GM23338 (cell line): ENCODE measurements at regions not wholly inside any gene's neighbourhood (a gene's known extent, or its start where the extent isn't known, plus 50 kb on each side); places are given as distances from the start of the nearest gene placed in this dataset.

Experiments
- ATAC-seq: fragments of 200-7000 bp; cut with Tn5 transposase; 3 replicates; pipeline ENCODE4 v1.9.1; 2020
- DNase-seq: peaks from one replicate; pipeline ENCODE4 v3.0.0-alpha.2; 2015; ENCODE audit warnings: low spot score
- H2AFZ ChIP-seq: fragments of 200-600 bp; sonication (generic); 2 replicates; pipeline ENCODE4 v1.8.0; 2016; ENCODE audit warnings: antibody characterized with exemption, mild to moderate bottlenecking, moderate library complexity
- H3F3A ChIP-seq: fragments of 200-600 bp; sonication (generic); replicated peaks from 2 replicates; pipeline ENCODE4 v1.8.0; 2017; ENCODE audit warnings: antibody characterized with exemption, mixed run types, low read depth
- H3K27ac ChIP-seq: fragments of 200-600 bp; sonication (generic); 2 replicates; pipeline ENCODE4 v1.6.1; 2016; ENCODE audit warnings: low read depth
- H3K27me3 ChIP-seq: fragments of 200-600 bp; sonication (generic); 2 replicates; pipeline ENCODE4 v1.8.0; 2016; ENCODE audit warnings: mild to moderate bottlenecking, mixed run types, moderate library complexity; ENCODE audit not compliant: insufficient read depth
- H3K36me3 ChIP-seq: fragments of 200-600 bp; sonication (generic); 2 replicates; pipeline ENCODE4 v1.8.0; 2016; ENCODE audit warnings: mild to moderate bottlenecking; ENCODE audit not compliant: insufficient read depth
- H3K4me1 ChIP-seq: fragments of 200-600 bp; sonication (generic); 2 replicates; pipeline ENCODE4 v1.8.0; 2016; ENCODE audit warnings: mild to moderate bottlenecking, moderate library complexity; ENCODE audit not compliant: insufficient read depth
- H3K4me2 ChIP-seq: fragments of 200-600 bp; sonication (generic); 2 replicates; pipeline ENCODE4 v1.7.1; 2017; ENCODE audit warnings: mixed run types
- H3K4me3 ChIP-seq: fragments of 200-600 bp; sonication (generic); 2 replicates; pipeline ENCODE4 v1.6.1; 2016; ENCODE audit warnings: mixed run types
- H3K79me2 ChIP-seq: fragments of 200-600 bp; sonication (generic); replicated peaks from 2 replicates; pipeline ENCODE4 v1.8.0; 2017; ENCODE audit warnings: mild to moderate bottlenecking; ENCODE audit not compliant: insufficient read depth
- H3K9me2 ChIP-seq: fragments of 200-600 bp; sonication (generic); 2 replicates; pipeline ENCODE4 v1.8.0; 2017; ENCODE audit not compliant: insufficient read depth
- H4K20me1 ChIP-seq: fragments of 200-600 bp; sonication (generic); replicated peaks from 2 replicates; pipeline ENCODE4 v1.8.0; 2017; ENCODE audit warnings: mild to moderate bottlenecking; ENCODE audit not compliant: insufficient read depth
- H3K27ac Mint-ChIP-seq: 2 replicates; pipeline ENCODE4 v1.8.0; 2020; ENCODE audit warnings: inconsistent platforms, mild to moderate bottlenecking, moderate library complexity, mixed read lengths
- H3K27me3 Mint-ChIP-seq: 3 replicates; pipeline ENCODE4 v1.8.0; 2022; ENCODE audit warnings: low read depth, mild to moderate bottlenecking, moderate library complexity, mixed read lengths, inconsistent platforms; ENCODE audit not compliant: insufficient read depth, poor library complexity
- H3K36me3 Mint-ChIP-seq: 3 replicates; pipeline ENCODE4 v1.8.0; 2021; ENCODE audit warnings: low read depth, mild to moderate bottlenecking, inconsistent platforms, moderate library complexity, mixed read lengths
- H3K4me1 Mint-ChIP-seq: 3 replicates; pipeline ENCODE4 v1.8.0; 2020; ENCODE audit warnings: mild to moderate bottlenecking, inconsistent platforms, mixed read lengths
- H3K4me3 Mint-ChIP-seq: 3 replicates; pipeline ENCODE4 v1.8.0; 2021; ENCODE audit warnings: moderate library complexity, mild to moderate bottlenecking, inconsistent platforms, mixed read lengths
- H3K9me3 Mint-ChIP-seq: 3 replicates; pipeline ENCODE4 v1.8.0; 2020; ENCODE audit warnings: moderate library complexity, mild to moderate bottlenecking, inconsistent platforms, mixed read lengths
- EZH2 ChIP-seq: fragments of 200-600 bp; sonication (generic); IDR thresholded peaks from one replicate; pipeline ENCODE4 v1.8.0; 2017; ENCODE audit warnings: antibody characterized with exemption, mild to moderate bottlenecking, low read depth; ENCODE audit not compliant: unreplicated experiment
- NANOG ChIP-seq: IDR thresholded peaks from 2 replicates; pipeline ENCODE4 v1.6.1; 2016; ENCODE audit warnings: antibody characterized with exemption, borderline replicate concordance
- POLR2AphosphoS5 ChIP-seq: IDR thresholded peaks from 2 replicates; pipeline ENCODE4 v1.6.1; 2016; ENCODE audit warnings: antibody characterized with exemption, low read depth
- REST ChIP-seq: IDR thresholded peaks from one replicate; pipeline ENCODE4 v1.6.1; 2018; ENCODE audit warnings: antibody characterized with exemption; ENCODE audit not compliant: unreplicated experiment
- ZNF114 ChIP-seq: fragments of 250-450 bp; sonication (Bioruptor Pico); IDR thresholded peaks from 2 replicates; pipeline ENCODE4 v1.5.0; 2020; ENCODE audit warnings: mild to moderate bottlenecking, moderate library complexity

GRCh38 chr4:38519666-38520065 is 144.3 kb upstream of the KLF3 start (continued):
- TF ChIP-seq EZH2 (no peak), REST (no peak), ZNF114 (CRISPR knock-in tag) (no peak), POLR2AphosphoS5 (no peak)

GRCh38 chr4:38523054-38523453 is 140.9 kb upstream of the KLF3 start:
- no peaks in the 10 kb centered on the region for H3K27me3 Mint-ChIP-seq

GRCh38 chr4:38523524-38524448 is 140.2 kb upstream of the KLF3 start:
- Mint-ChIP-seq H3K9me3 (no peaks in the 10 kb centered on the region; the same call in 2 of the 3 replicates), H3K27ac (no peak overlapping the region), H3K36me3 (no peaks in the 10 kb centered on the region; the same call in 2 of the 3 replicates), H3K27me3 (no peaks in the 10 kb centered on the region), H3K4me1 (no peaks in the 10 kb centered on the region; the same call in 2 of the 3 replicates), H3K4me3 (no peak overlapping the region)
- Histone ChIP-seq H3K36me3 (no peaks in the 10 kb centered on the region), H4K20me1 (no peaks in the 10 kb centered on the region), H3K27ac (no peak overlapping the region), H3K27me3 (no peaks in the 10 kb centered on the region), H3K4me2 (no peak overlapping the region), H2AFZ (no peak overlapping the region), H3F3A (no peaks in the 10 kb centered on the region), H3K4me1 (no peaks in the 10 kb centered on the region), H3K9me2 (no peaks in the 10 kb centered on the region; the same call in 1 of the 2 replicates), H3K79me2 (no peaks in the 10 kb centered on the region), H3K4me3 (no peak overlapping the region)
- DNase-seq (no peak), ATAC-seq (no peak)
- TF ChIP-seq POLR2AphosphoS5: no peak
- no peak for TF ChIP-seq REST

More at GRCh38 chr4:38523054-38523453, 140.9 kb upstream of the KLF3 start:
- no peak overlapping the region for H3K4me3 Mint-ChIP-seq
- H3K27me3 ChIP-seq: no peaks in the 10 kb centered on the region
- H3F3A ChIP-seq: no peaks in the 10 kb centered on the region
- H3K9me2 ChIP-seq: no peaks in the 10 kb centered on the region; the same call in 1 of the 2 replicates
- no peaks in the 10 kb centered on the region; the same call in 2 of the 3 replicates for H3K9me3 Mint-ChIP-seq
- H3K4me1 Mint-ChIP-seq: no peaks in the 10 kb centered on the region; the same call in 2 of the 3 replicates
- no peak overlapping the region for H3K27ac Mint-ChIP-seq
- H4K20me1 ChIP-seq: no peaks in the 10 kb centered on the region
- ATAC-seq: no peak
- no peak for TF ChIP-seq NANOG
- H3K4me3 ChIP-seq: no peak overlapping the region
- no peaks in the 10 kb centered on the region for H3K4me1 ChIP-seq
- H2AFZ ChIP-seq: no peak overlapping the region
- no peak overlapping the region for H3K4me2 ChIP-seq
- DNase-seq: no peak
- no peaks in the 10 kb centered on the region for H3K79me2 ChIP-seq
- H3K27ac ChIP-seq: no peak overlapping the region
- H3K36me3 Mint-ChIP-seq: no peaks in the 10 kb centered on the region; the same call in 2 of the 3 replicates
- H3K36me3 ChIP-seq: no peaks in the 10 kb centered on the region
